ENCODE measurements at regions not wholly inside any gene's neighbourhood (a gene's known extent, or its start where the extent isn't known, plus 50 kb on each side); places are given as distances from the start of the nearest gene placed in this dataset.

- Histone ChIP-seq H3K27me3 (no peaks in the 10 kb centered on the region), H3K27ac (no peak overlapping the region), H3K4me1 (peaks cover 0 to 3% (median 0%) of the 10 kb centered on the region in 4 donors), H3K4me3 (no peak overlapping the region), H3K9me3 (no peaks in the 10 kb centered on the region), H3K36me3 (no peaks in the 10 kb centered on the region)
- TF ChIP-seq EP300 (IDR thresholded peaks at IDR 0.05) = no peak
- TF ChIP-seq POLR2A (IDR thresholded peaks at IDR 0.05) = no peak
- TF ChIP-seq, protein P1, sequence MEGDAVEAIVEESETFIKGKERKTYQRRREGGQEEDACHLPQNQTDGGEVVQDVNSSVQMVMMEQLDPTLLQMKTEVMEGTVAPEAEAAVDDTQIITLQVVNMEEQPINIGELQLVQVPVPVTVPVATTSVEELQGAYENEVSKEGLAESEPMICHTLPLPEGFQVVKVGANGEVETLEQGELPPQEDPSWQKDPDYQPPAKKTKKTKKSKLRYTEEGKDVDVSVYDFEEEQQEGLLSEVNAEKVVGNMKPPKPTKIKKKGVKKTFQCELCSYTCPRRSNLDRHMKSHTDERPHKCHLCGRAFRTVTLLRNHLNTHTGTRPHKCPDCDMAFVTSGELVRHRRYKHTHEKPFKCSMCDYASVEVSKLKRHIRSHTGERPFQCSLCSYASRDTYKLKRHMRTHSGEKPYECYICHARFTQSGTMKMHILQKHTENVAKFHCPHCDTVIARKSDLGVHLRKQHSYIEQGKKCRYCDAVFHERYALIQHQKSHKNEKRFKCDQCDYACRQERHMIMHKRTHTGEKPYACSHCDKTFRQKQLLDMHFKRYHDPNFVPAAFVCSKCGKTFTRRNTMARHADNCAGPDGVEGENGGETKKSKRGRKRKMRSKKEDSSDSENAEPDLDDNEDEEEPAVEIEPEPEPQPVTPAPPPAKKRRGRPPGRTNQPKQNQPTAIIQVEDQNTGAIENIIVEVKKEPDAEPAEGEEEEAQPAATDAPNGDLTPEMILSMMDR (IDR thresholded peaks at IDR 0.05) = no peak
- 88 to 92% methylated on average over 3 of the region's 3 CpGs for WGBS, 2 donors
- no peak for DNase-seq (ENCODE audit: low spot score in 2 of 2)
Measured at GRCh38 chr17:33385713-33386112, 92.6 kb upstream of the ASIC2 start.

GRCh38 chr17:33387406-33387805 lies 94.3 kb upstream of the ASIC2 start:
- H3K27me3 ChIP-seq = no peaks in the 10 kb centered on the region
- no peak overlapping the region for H3K27ac ChIP-seq
- DNase-seq (ENCODE audit: low spot score in 2 of 2) = no peak
- H3K36me3 ChIP-seq = no peaks in the 10 kb centered on the region
- no peaks in the 10 kb centered on the region for H3K9me3 ChIP-seq
- no peaks in the 10 kb centered on the region for H3K4me1 ChIP-seq
- H3K4me3 ChIP-seq = no peak overlapping the region
- TF ChIP-seq, protein P1 (IDR thresholded peaks at IDR 0.05) = no peak
- no peak for TF ChIP-seq EP300 (IDR thresholded peaks at IDR 0.05)
- TF ChIP-seq POLR2A (IDR thresholded peaks at IDR 0.05) = no peak
- WGBS, 2 donors = 50 to 67% methylated on average over 7 of the region's 7 CpGs

DNA sequence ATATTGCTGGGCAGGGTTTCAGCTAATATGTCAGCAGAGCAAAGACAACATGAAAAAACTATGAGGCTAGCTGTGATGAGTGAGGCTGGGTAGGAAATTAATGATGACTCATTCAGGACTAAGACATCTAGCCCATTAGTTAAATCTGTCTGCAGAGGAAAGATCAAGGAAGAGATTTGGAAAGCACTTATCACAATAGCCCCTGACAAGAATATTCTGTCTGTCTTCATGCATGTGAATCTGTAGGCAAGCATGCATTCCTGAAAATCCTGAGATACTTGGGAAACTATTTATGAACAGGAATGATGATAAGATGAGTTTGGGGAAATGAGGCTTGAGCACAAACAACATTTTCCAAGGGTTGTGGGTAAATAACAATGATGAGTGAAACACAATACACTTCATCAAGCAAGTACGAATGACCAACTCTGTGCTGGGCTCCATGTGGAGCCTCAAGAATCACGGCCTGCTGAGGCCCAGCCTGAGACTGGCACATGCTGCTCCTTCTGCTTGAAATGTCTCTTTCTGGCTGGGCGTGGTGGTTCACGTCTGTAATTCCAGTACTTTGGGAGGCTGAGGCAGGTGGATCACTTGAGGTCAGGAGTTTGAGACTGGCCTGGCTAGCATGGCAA lies 96.5 kb upstream of the ASIC2 start:
- H3K36me3 ChIP-seq = no peaks in the 10 kb centered on the region
- H3K4me3 ChIP-seq = no peak overlapping the region
- TF ChIP-seq, protein P1 (IDR thresholded peaks at IDR 0.05) = no peak
- TF ChIP-seq POLR2A (IDR thresholded peaks at IDR 0.05) (no peak), EP300 (IDR thresholded peaks at IDR 0.05) (no peak)
- H3K27ac ChIP-seq = no peak overlapping the region
- no peaks in the 10 kb centered on the region for H3K4me1 ChIP-seq
- no peaks in the 10 kb centered on the region for H3K27me3 ChIP-seq
- no peaks in the 10 kb centered on the region for H3K9me3 ChIP-seq
- 58 to 77% methylated on average over 4 of the region's 4 CpGs for WGBS, 2 donors
- DNase-seq (ENCODE audit: low spot score in 2 of 2) = no peak

GRCh38 chr17:33390479-33391176 lies 97.5 kb upstream of the ASIC2 start:
- 38 to 50% methylated on average over 6 of the region's 6 CpGs for WGBS, 2 donors
- no peak for TF ChIP-seq POLR2A (IDR thresholded peaks at IDR 0.05)
- TF ChIP-seq EP300 (IDR thresholded peaks at IDR 0.05) = no peak
- TF ChIP-seq, protein P1 (IDR thresholded peaks at IDR 0.05) = no peak
- Histone ChIP-seq H3K4me3 (no peak overlapping the region), H3K9me3 (no peaks in the 10 kb centered on the region), H3K36me3 (no peaks in the 10 kb centered on the region), H3K4me1 (no peaks in the 10 kb centered on the region), H3K27ac (no peak overlapping the region), H3K27me3 (no peaks in the 10 kb centered on the region)
- no peak for DNase-seq (ENCODE audit: low spot score in 2 of 2)

- WGBS, 2 donors = 48 to 64% methylated on average over 3 of the region's 3 CpGs
- no peak overlapping the region for H3K27ac ChIP-seq
- DNase-seq (ENCODE audit: low spot score in 2 of 2) = no peak
- no peaks in the 10 kb centered on the region for H3K36me3 ChIP-seq
- H3K4me1 ChIP-seq = no peaks in the 10 kb centered on the region
- TF ChIP-seq POLR2A (IDR thresholded peaks at IDR 0.05) (no peak), EP300 (IDR thresholded peaks at IDR 0.05) (no peak)
- TF ChIP-seq, protein P1 (IDR thresholded peaks at IDR 0.05) = no peak
- no peak overlapping the region for H3K4me3 ChIP-seq
- H3K9me3 ChIP-seq = no peaks in the 10 kb centered on the region
- H3K27me3 ChIP-seq = no peaks in the 10 kb centered on the region
Measured at GRCh38 chr17:33396818-33397217, 103.7 kb upstream of the ASIC2 start.
